Sciatic nerve (tissue), 2 donors: ENCODE measurements at regions not wholly inside any gene's neighbourhood (a gene's known extent, or its start where the extent isn't known, plus 50 kb on each side); places are given as distances from the start of the nearest gene placed in this dataset.

ENCODE experiments used
- ATAC-seq: fragments of 200-7000 bp; cut with Tn5 transposase; one replicate; pipeline ENCODE4 v1.9.1; 2020; ENCODE audit warnings: mild to moderate bottlenecking, moderate library complexity
- DNase-seq: peaks from one replicate; pipeline ENCODE4 v3.0.0-alpha.2; 2020; ENCODE audit warnings: low spot score
- intact Hi-C: fragments of 100-400 bp; cut with DNase I; formaldehyde crosslinking; loops from one replicate; pipeline ENCODE4 v1.14.2; 2022
- donor health status: DM: no; HTN: no; CAD: no.
- donor health status: DM: no; HTN: no; CAD: no.

GRCh38 chr9:135340726-135341475, 138.7 kb upstream of the PPP1R26 start:
- peak; percentile 49 for DNase-seq
- ATAC-seq: no peak
- intact Hi-C loops: loop anchor here (2.0 kb wide), 1 partner anchor 254 kb away; the partner anchor contains the start of gene OLFM1

GRCh38 chr9:135341612-135342169, 137.9 kb upstream of the PPP1R26 start:
- no peak for DNase-seq
- ATAC-seq: no peak
- intact Hi-C loops: loop anchor here (2.0 kb wide), 1 partner anchor 255 kb away; the partner anchor contains the start of gene OLFM1

GRCh38 chr9:135342206-135343130, 137.1 kb upstream of the PPP1R26 start:
- no peak for DNase-seq
- ATAC-seq: no peak
- intact Hi-C loops: no loop called here

- intact Hi-C loops: no loop called here
- ATAC-seq (no peak), DNase-seq (no peak)
Measured at GRCh38 chr9:135343136-135343535, 136.4 kb upstream of the PPP1R26 start.

- ATAC-seq (peak; percentile 75), DNase-seq (peak; percentile 85)
Measured at GRCh38 chr9:135343837-135344522, 135.6 kb upstream of the PPP1R26 start.

GRCh38 chr9:135344523-135344901, 135.1 kb upstream of the PPP1R26 start:
- intact Hi-C loops: no loop called here
- DNase-seq: no peak
- ATAC-seq: no peak

More at GRCh38 chr9:135343837-135344522, 135.6 kb upstream of the PPP1R26 start:
- intact Hi-C loops: no loop called here

- intact Hi-C loops: no loop called here
- no peak for ATAC-seq
- no peak for DNase-seq
Measured at GRCh38 chr9:135344915-135345500, 134.6 kb upstream of the PPP1R26 start.

GRCh38 chr9:135345775-135346433, 133.7 kb upstream of the PPP1R26 start:
- DNase-seq: no peak
- no peak for ATAC-seq
- intact Hi-C loops: no loop called here

- no peak for ATAC-seq
- DNase-seq: no peak
- intact Hi-C loops: no loop called here
Measured at GRCh38 chr9:135346438-135347050, 133.0 kb upstream of the PPP1R26 start.

GRCh38 chr9:135347461-135347860, 132.1 kb upstream of the PPP1R26 start:
- intact Hi-C loops: no loop called here
- DNase-seq (no peak), ATAC-seq (no peak)

- DNase-seq: no peak
- ATAC-seq: no peak
- intact Hi-C loops: no loop called here
Measured at GRCh38 chr9:135348076-135348787, 131.3 kb upstream of the PPP1R26 start.

GRCh38 chr9:135348788-135349150, 130.8 kb upstream of the PPP1R26 start:
- no peak for ATAC-seq
- DNase-seq: no peak
- intact Hi-C loops: no loop called here

GRCh38 chr9:135349212-135350002, 130.2 kb upstream of the PPP1R26 start:
- DNase-seq: no peak
- intact Hi-C loops: no loop called here
- ATAC-seq: no peak

- DNase-seq (no peak), ATAC-seq (no peak)
- intact Hi-C loops: no loop called here
Measured at GRCh38 chr9:135350003-135350315, 129.6 kb upstream of the PPP1R26 start.

GRCh38 chr9:135353935-135354334, 125.6 kb upstream of the PPP1R26 start:
- DNase-seq: no peak
- no peak for ATAC-seq
- intact Hi-C loops: no loop called here

- intact Hi-C loops: no loop called here
- no peak for DNase-seq
- no peak for ATAC-seq
Measured at GRCh38 chr9:135355521-135356011, 124.0 kb upstream of the PPP1R26 start.

- ATAC-seq: no peak
- no peak for DNase-seq
- intact Hi-C loops: no loop called here
Measured at GRCh38 chr9:135356021-135356420, 123.6 kb upstream of the PPP1R26 start.
